ENCODE measurements at regions not wholly inside any gene's neighbourhood (a gene's known extent, or its start where the extent isn't known, plus 50 kb on each side); places are given as distances from the start of the nearest gene placed in this dataset.

- DNase-seq (ENCODE audit: low read depth, low spot score) = no peak
- intact Hi-C loops (cut with micrococcal nuclease) = no loop called here
- H2AFZ ChIP-seq (ENCODE audit: low read depth, low read length) = no peak overlapping the region
- no peak for TF ChIP-seq EZH2 (IDR thresholded peaks at IDR 0.05; ENCODE audit: borderline replicate concordance, low read depth, low read length, severe bottlenecking)
- CTCF ChIA-PET = interaction anchor here (1.4 kb wide), 1 partner anchor 9 kb away, joined by 4 read pairs; no protein-coding TSS in a partner anchor
- H3K4me1 ChIP-seq (ENCODE audit: control insufficient read depth, extremely low read depth, insufficient read depth, low read length) = no peaks in the 10 kb centered on the region
- dilution Hi-C loops (cut with MboI; ENCODE audit: extremely low pct_ligation_motif_present, low sequenced_read_pairs) = no loop called here
- no peak overlapping the region for H3K27ac ChIP-seq (ENCODE audit: insufficient read depth, low read depth, low read length)
- no peak overlapping the region for H3K9ac ChIP-seq (replicated peaks; ENCODE audit: extremely low read depth, insufficient read depth, low read length)
- POLR2A ChIA-PET = no interaction called here
- H3K9me1 ChIP-seq (replicated peaks; ENCODE audit: control insufficient read depth, extremely low read depth, insufficient read depth, low read length) = no peaks in the 10 kb centered on the region
- H3K79me2 ChIP-seq (ENCODE audit: control insufficient read depth, insufficient read depth, low read length) = no peaks in the 10 kb centered on the region
- H3K27me3 ChIP-seq (ENCODE audit: control insufficient read depth in 2 of 2, insufficient read depth in 2 of 2, low read length in 2 of 2) = no peaks in the 10 kb centered on the region
- BruUV-seq (replicated peaks) = no TSS peak
- H3K9me3 ChIP-seq (replicated peaks; ENCODE audit: control insufficient read depth, insufficient read depth, low read length) = no peaks in the 10 kb centered on the region
- H4K20me1 ChIP-seq (replicated peaks; ENCODE audit: control insufficient read depth, extremely low read depth, insufficient read depth, low read length) = no peaks in the 10 kb centered on the region
- no peak for FAIRE-seq
- H3K36me3 ChIP-seq (ENCODE audit: control insufficient read depth in 2 of 2, extremely low read depth in 1 of 2, insufficient read depth in 2 of 2, low read length in 2 of 2) = no peaks in the 10 kb centered on the region
- no peak overlapping the region for H3K4me3 ChIP-seq (replicated peaks in 1 of 3; ENCODE audit: insufficient read depth in 1 of 3, low read depth in 1 of 3, low read length in 3 of 3)
- no peak overlapping the region for H3K4me2 ChIP-seq (ENCODE audit: insufficient read depth, low read length)
Observed at GRCh38 chr5:91978221-91978882, 595.2 kb upstream of the ARRDC3 start.

GRCh38 chr5:91977579-91977978 is 594.5 kb upstream of the ARRDC3 start:
- Histone ChIP-seq H3K9me3 (replicated peaks; ENCODE audit: control insufficient read depth, insufficient read depth, low read length) (no peaks in the 10 kb centered on the region), H4K20me1 (replicated peaks; ENCODE audit: control insufficient read depth, extremely low read depth, insufficient read depth, low read length) (no peaks in the 10 kb centered on the region), H3K9me1 (replicated peaks; ENCODE audit: control insufficient read depth, extremely low read depth, insufficient read depth, low read length) (no peaks in the 10 kb centered on the region), H3K9ac (replicated peaks; ENCODE audit: extremely low read depth, insufficient read depth, low read length) (no peak overlapping the region), H3K4me3 (replicated peaks in 1 of 3; ENCODE audit: insufficient read depth in 1 of 3, low read depth in 1 of 3, low read length in 3 of 3) (no peak overlapping the region), H3K27me3 (ENCODE audit: control insufficient read depth in 2 of 2, insufficient read depth in 2 of 2, low read length in 2 of 2) (no peaks in the 10 kb centered on the region), H3K27ac (ENCODE audit: insufficient read depth, low read depth, low read length) (no peak overlapping the region), H3K4me2 (ENCODE audit: insufficient read depth, low read length) (no peak overlapping the region), H2AFZ (ENCODE audit: low read depth, low read length) (no peak overlapping the region), H3K79me2 (ENCODE audit: control insufficient read depth, insufficient read depth, low read length) (no peaks in the 10 kb centered on the region), H3K36me3 (ENCODE audit: control insufficient read depth in 2 of 2, extremely low read depth in 1 of 2, insufficient read depth in 2 of 2, low read length in 2 of 2) (no peaks in the 10 kb centered on the region), H3K4me1 (ENCODE audit: control insufficient read depth, extremely low read depth, insufficient read depth, low read length) (no peaks in the 10 kb centered on the region)
- TF ChIP-seq MYC (IDR thresholded peaks at IDR 0.05; ENCODE audit: low read depth, low read length) (no peak), FOS (IDR thresholded peaks at IDR 0.05; ENCODE audit: borderline replicate concordance, insufficient read depth, low read length) (no peak), POLR2A (IDR thresholded peaks at IDR 0.05; ENCODE audit: low read depth, low read length) (no peak), GATA2 (IDR thresholded peaks at IDR 0.05; ENCODE audit: insufficient read depth, insufficient read length, low read depth, low read length) (no peak), POLR2AphosphoS5 (IDR thresholded peaks at IDR 0.05; ENCODE audit: insufficient read depth, low read depth, low read length) (no peak), EZH2 (IDR thresholded peaks at IDR 0.05; ENCODE audit: borderline replicate concordance, low read depth, low read length, severe bottlenecking) (no peak), JUN (IDR thresholded peaks at IDR 0.05; ENCODE audit: borderline replicate concordance, insufficient read depth, insufficient read length, low read depth) (no peak), CTCF (IDR thresholded peaks at IDR 0.05; ENCODE audit: extremely low read depth in 1 of 2, insufficient read depth in 1 of 2, low read depth in 1 of 2, low read length in 2 of 2) (no peak), MAX (IDR thresholded peaks at IDR 0.05; ENCODE audit: insufficient read depth, insufficient read length) (no peak)
- no TSS peak for BruUV-seq (replicated peaks)
- dilution Hi-C loops (cut with MboI; ENCODE audit: extremely low pct_ligation_motif_present, low sequenced_read_pairs) = no loop called here
- FAIRE-seq = no peak
- DNase-seq (ENCODE audit: low read depth, low spot score) = no peak
- CTCF ChIA-PET = no interaction called here
- POLR2A ChIA-PET = no interaction called here
- intact Hi-C loops (cut with micrococcal nuclease) = no loop called here

All from endothelial cell of umbilical vein (primary cell).